ENCODE measurements at regions not wholly inside any gene's neighbourhood (a gene's known extent, or its start where the extent isn't known, plus 50 kb on each side); places are given as distances from the start of the nearest gene placed in this dataset.

GRCh38 chr13:22009500-22009899 lies 338.6 kb downstream of the FGF9 start:
- TF ChIP-seq CTCF (IDR thresholded peaks at IDR 0.05) (no peak), POLR2A (IDR thresholded peaks at IDR 0.05) (no peak), POLR2AphosphoS5 (IDR thresholded peaks at IDR 0.05) (no peak), EP300 (IDR thresholded peaks at IDR 0.05) (no peak)
